Fibroblast of lung (primary cell): ENCODE measurements at regions not wholly inside any gene's neighbourhood (a gene's known extent, or its start where the extent isn't known, plus 50 kb on each side); places are given as distances from the start of the nearest gene placed in this dataset.

Source experiments
- EZH2 ChIP-seq: IDR thresholded peaks from 2 replicates; pipeline ENCODE4 v1.5.1; 2012; ENCODE audit warnings: low read length, control low read depth, mild to moderate bottlenecking; ENCODE audit errors: missing control alignments
- TF ChIP-seq, protein P1 (sequence below), 2 donors: IDR thresholded peaks in 1 of 2; conservative IDR thresholded peaks in 1 of 2; 1 replicate in 1 of 2; 2 replicates in 1 of 2; pipeline ENCODE4 v1.5.1; 2011 to 2012; ENCODE audit warnings: low read length in 2 of 2, control low read depth in 1 of 2, inconsistent platforms in 1 of 2, low read depth in 1 of 2, mild to moderate bottlenecking in 1 of 2

- TF ChIP-seq, protein P1, sequence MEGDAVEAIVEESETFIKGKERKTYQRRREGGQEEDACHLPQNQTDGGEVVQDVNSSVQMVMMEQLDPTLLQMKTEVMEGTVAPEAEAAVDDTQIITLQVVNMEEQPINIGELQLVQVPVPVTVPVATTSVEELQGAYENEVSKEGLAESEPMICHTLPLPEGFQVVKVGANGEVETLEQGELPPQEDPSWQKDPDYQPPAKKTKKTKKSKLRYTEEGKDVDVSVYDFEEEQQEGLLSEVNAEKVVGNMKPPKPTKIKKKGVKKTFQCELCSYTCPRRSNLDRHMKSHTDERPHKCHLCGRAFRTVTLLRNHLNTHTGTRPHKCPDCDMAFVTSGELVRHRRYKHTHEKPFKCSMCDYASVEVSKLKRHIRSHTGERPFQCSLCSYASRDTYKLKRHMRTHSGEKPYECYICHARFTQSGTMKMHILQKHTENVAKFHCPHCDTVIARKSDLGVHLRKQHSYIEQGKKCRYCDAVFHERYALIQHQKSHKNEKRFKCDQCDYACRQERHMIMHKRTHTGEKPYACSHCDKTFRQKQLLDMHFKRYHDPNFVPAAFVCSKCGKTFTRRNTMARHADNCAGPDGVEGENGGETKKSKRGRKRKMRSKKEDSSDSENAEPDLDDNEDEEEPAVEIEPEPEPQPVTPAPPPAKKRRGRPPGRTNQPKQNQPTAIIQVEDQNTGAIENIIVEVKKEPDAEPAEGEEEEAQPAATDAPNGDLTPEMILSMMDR (conservative IDR thresholded peaks at IDR 0.05 in 1 of 2, IDR thresholded peaks at IDR 0.05 in 1 of 2; ENCODE audit: low read depth in 1 of 2, low read length in 2 of 2) = no peak
- TF ChIP-seq EZH2 = no peak
Measured at GRCh38 chr16:35543486-35543885, 2084.1 kb downstream of the TP53TG3F start.
